Lower lobe of right lung (tissue), 2 donors: ENCODE measurements at regions not wholly inside any gene's neighbourhood (a gene's known extent, or its start where the extent isn't known, plus 50 kb on each side); places are given as distances from the start of the nearest gene placed in this dataset.

Experiments
- ATAC-seq, 2 donors: fragments of 200-7000 bp; cut with Tn5 transposase; one replicate each; pipeline ENCODE4 v1.9.1; 2020 to 2022; ENCODE audit warnings: mild to moderate bottlenecking in 2 of 2, moderate library complexity in 2 of 2
- DNase-seq: peaks from one replicate; pipeline ENCODE4 v3.0.0-alpha.2; 2020
- H3K27ac ChIP-seq: fragments of 200-600 bp; one replicate; pipeline ENCODE4 v1.8.0; 2022
- H3K27me3 ChIP-seq: fragments of 200-600 bp; one replicate; pipeline ENCODE4 v1.8.0; 2022; ENCODE audit warnings: low read depth
- H3K36me3 ChIP-seq: fragments of 200-600 bp; one replicate; pipeline ENCODE4 v1.8.0; 2022; ENCODE audit warnings: mild to moderate bottlenecking
- H3K4me1 ChIP-seq: fragments of 200-600 bp; one replicate; pipeline ENCODE4 v1.8.0; 2022
- H3K4me3 ChIP-seq: fragments of 200-600 bp; one replicate; pipeline ENCODE4 v1.8.0; 2022; ENCODE audit warnings: mild to moderate bottlenecking
- H3K9me3 ChIP-seq: fragments of 200-600 bp; one replicate; pipeline ENCODE4 v1.8.0; 2022
- intact Hi-C: fragments of 100-400 bp; cut with DNase I; formaldehyde crosslinking; loops from one replicate; pipeline ENCODE4 v1.11.0; 2022
- TF ChIP-seq, protein P1 (sequence below): fragments of 200-600 bp; IDR thresholded peaks from one replicate; pipeline ENCODE4 v1.8.0; 2022; ENCODE audit warnings: antibody characterized with exemption, mild to moderate bottlenecking
- donor health status: DM: no; HTN: yes; CAD: no; lungs with severe emphysema.

- Histone ChIP-seq H3K4me1 (no peaks in the 10 kb centered on the region), H3K27ac (no peak overlapping the region), H3K9me3 (peaks cover 3% of the 10 kb centered on the region), H3K27me3 (no peaks in the 10 kb centered on the region), H3K36me3 (no peaks in the 10 kb centered on the region), H3K4me3 (no peak overlapping the region)
- TF ChIP-seq, protein P1, sequence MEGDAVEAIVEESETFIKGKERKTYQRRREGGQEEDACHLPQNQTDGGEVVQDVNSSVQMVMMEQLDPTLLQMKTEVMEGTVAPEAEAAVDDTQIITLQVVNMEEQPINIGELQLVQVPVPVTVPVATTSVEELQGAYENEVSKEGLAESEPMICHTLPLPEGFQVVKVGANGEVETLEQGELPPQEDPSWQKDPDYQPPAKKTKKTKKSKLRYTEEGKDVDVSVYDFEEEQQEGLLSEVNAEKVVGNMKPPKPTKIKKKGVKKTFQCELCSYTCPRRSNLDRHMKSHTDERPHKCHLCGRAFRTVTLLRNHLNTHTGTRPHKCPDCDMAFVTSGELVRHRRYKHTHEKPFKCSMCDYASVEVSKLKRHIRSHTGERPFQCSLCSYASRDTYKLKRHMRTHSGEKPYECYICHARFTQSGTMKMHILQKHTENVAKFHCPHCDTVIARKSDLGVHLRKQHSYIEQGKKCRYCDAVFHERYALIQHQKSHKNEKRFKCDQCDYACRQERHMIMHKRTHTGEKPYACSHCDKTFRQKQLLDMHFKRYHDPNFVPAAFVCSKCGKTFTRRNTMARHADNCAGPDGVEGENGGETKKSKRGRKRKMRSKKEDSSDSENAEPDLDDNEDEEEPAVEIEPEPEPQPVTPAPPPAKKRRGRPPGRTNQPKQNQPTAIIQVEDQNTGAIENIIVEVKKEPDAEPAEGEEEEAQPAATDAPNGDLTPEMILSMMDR, result no peak
- ATAC-seq, result no peak
- intact Hi-C loops, result no loop called here
- DNase-seq, result no peak
Measured at GRCh38 chr21:35154788-35155187, 105.7 kb upstream of the RUNX1 start.

DNA sequence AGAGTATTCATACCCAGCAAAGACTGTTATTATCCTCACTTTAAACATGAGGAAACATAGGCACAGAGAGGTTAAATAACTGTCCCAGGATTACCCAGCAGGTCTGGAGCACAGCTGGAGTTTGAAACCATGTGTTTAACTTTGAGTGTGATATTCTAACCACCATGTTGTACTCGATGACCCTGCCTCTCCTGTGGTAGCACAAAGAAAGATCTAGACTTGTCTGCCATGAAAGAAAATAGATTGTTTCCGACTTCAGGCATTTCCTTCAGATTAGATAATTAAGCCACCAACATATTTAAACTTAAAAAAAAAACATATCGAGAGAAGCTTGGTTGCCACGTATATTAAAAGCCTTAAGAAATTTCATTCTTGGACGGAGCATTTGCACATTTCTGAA is 104.6 kb upstream of the RUNX1 start:
- H3K27ac ChIP-seq, result no peak overlapping the region
- H3K4me3 ChIP-seq, result no peak overlapping the region
- ATAC-seq, result no peak

DNA sequence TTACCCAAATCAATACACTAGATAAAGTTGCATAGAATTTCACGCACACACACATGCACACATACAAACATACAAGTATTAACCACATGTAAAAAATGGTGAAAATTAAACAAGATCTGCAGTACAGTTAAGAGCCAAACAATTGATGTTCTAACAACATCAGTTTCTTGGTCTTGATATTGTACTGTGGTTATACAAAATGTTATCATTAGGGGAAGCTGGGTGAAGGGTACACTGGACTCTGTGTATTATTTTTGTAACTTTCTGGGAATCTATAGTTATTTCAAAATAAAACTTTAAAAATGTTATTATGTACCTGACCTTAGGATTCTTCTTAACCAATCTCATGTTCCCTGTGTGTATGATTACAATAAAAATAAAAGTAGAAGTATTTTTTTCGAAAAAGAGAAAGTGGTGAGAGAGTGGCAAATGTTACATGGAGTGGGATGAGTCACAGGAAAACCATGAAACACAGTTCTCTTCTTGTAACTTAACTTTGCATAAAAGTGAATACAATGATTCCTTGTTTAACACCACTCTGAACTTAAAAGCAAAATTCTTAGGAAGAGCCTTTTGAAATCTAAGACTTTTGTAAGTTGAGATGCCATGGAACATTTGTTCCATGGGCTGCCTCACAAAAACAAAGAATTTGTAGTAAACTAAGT is 101.6 kb upstream of the RUNX1 start:
- Histone ChIP-seq H3K4me1 (no peaks in the 10 kb centered on the region), H3K27ac (no peak overlapping the region), H3K4me3 (no peak overlapping the region), H3K36me3 (no peaks in the 10 kb centered on the region), H3K27me3 (no peaks in the 10 kb centered on the region), H3K9me3 (no peaks in the 10 kb centered on the region)
- ATAC-seq (no peak), DNase-seq (no peak)
- intact Hi-C loops, result no loop called here
- TF ChIP-seq, protein P1, result no peak

More for the DNA sequence above, 104.6 kb upstream of the RUNX1 start:
- intact Hi-C loops, result no loop called here
- TF ChIP-seq, protein P1, result no peak
- Histone ChIP-seq H3K4me1 (no peaks in the 10 kb centered on the region), H3K9me3 (peaks cover 3% of the 10 kb centered on the region), H3K36me3 (no peaks in the 10 kb centered on the region), H3K27me3 (no peaks in the 10 kb centered on the region)
- no peak for DNase-seq

DNA sequence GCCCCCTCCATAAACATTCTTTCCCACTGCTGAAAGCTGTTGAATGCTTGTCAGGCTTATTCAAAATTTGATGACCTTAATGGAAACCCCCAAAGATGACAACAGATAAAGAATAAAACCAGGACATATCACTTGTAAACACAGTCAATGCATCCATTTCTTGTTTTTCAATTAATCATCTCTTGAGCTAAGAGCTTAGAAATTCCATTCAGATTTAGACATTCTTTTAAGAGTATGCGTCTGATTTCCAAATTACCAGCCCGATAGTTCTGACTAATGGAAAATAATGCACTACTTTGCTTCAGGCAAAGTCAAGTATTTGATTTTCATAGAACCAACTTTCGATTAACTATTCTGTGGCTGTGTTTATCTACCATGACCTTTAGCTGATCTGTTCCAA is 100.6 kb upstream of the RUNX1 start:
- Histone ChIP-seq H3K27me3 (no peaks in the 10 kb centered on the region), H3K36me3 (no peaks in the 10 kb centered on the region), H3K27ac (no peak overlapping the region), H3K9me3 (no peaks in the 10 kb centered on the region), H3K4me3 (no peak overlapping the region), H3K4me1 (no peaks in the 10 kb centered on the region)
- TF ChIP-seq, protein P1, result no peak
- no peak for ATAC-seq
- intact Hi-C loops, result no loop called here
- DNase-seq, result no peak

- no peak for DNase-seq
- Histone ChIP-seq H3K9me3 (no peaks in the 10 kb centered on the region), H3K27ac (no peak overlapping the region), H3K27me3 (no peaks in the 10 kb centered on the region), H3K4me1 (no peaks in the 10 kb centered on the region), H3K4me3 (no peak overlapping the region), H3K36me3 (no peaks in the 10 kb centered on the region)
- intact Hi-C loops, result no loop called here
- TF ChIP-seq, protein P1, result no peak
- no peak for ATAC-seq
Measured at GRCh38 chr21:35147439-35147838, 98.3 kb upstream of the RUNX1 start.
